GM18861 (cell line): ENCODE measurements at regions not wholly inside any gene's neighbourhood (a gene's known extent, or its start where the extent isn't known, plus 50 kb on each side); places are given as distances from the start of the nearest gene placed in this dataset.

ENCODE experiments used
- ATAC-seq: cut with Tn5 transposase; IDR thresholded peaks from one replicate; pipeline ENCODE4 v1.9.1; 2021; ENCODE audit not compliant: unreplicated experiment

DNA sequence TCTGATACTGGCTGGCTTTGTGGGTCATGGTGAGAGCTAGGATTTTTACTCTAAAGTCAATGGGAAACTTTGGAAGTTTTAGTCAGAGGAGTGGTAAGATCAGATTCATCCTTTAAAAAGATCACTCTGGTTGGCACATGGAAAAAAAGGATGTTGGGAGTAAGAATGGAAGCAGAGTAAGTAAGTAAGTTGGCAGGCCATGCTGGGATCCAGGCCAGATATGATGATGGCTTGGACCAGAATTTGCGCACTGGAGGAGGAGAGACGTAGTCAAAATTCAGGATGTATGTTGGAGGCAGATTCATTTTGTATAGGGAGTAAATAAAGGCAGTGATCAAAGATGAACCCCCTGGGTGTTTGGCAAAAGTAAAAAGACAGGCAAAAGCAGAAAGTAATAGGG lies 283.3 kb upstream of the THSD7B start:
- ATAC-seq, result no peak

GRCh38 chr2:136479696-136480095 lies 285.6 kb upstream of the THSD7B start:
- no peak for ATAC-seq

DNA sequence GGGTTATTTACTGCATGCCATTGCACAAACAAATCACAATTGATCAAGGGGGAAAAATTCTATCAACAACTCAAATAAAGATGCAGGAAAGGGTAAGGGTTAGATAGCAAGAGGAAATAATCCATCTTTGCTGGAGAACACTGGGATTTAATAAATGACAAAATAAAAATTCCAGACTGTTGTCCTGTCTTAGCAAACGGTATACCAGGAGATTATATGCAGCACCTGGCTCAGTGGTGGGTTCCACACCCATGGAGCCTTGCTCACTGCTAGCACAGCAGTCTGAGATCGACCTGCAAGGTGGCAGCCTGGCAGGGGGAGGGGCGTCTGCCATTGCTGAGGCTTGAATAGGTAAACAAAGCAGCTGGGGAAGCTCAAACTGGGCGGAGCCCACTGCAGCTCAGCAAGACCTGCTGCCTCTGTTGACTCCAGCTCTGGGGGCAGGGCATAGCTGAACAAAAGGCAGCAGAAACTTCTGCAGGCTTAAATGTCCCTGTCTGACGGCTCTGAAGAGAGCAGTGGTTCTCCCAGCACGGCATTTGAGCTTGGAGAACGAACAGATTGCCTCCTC lies 296.5 kb upstream of the THSD7B start:
- no peak for ATAC-seq

DNA sequence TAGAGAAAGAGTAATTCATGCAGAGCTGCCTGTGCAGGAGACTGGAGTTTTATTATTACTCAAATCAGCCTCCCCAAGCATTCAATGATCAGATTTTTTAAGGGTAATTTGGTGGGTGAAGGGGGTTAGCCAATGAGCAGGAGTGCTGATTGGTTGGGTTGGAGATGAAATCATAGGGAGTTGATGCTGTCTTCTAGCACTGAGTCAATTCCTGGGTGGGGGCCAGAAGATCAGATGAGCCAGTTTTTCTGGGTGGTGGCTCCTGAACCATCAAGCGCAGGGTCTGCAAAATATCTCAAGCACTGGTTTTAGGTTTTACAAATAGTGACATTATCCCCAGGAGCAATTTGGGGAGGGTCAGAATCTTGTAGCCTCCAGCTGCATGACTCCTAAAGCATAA lies 312.8 kb upstream of the THSD7B start:
- no peak for ATAC-seq

- no peak for ATAC-seq
These were observed 316.2 kb upstream of the THSD7B start for GRCh38 chr2:136448986-136449780.

DNA sequence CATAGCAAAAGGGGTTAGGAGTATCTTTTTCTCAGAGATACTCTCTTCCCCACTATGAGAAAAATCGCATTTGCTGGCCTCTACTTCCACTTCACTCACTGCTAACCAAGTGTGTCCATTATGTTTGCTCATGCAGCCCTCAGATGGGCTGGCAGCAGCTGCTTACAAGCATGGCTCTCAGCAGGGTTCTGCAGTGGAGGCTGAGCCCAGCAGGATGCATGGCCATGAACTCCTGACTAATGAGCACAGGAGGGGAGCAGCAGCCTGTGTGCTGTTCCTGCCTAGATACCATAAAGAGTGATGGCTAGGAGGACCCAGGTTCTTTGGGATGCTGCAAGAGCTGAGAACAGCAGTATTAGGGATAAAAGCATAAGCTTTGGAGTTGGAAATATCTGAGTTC lies 316.9 kb upstream of the THSD7B start:
- ATAC-seq, result no peak

DNA sequence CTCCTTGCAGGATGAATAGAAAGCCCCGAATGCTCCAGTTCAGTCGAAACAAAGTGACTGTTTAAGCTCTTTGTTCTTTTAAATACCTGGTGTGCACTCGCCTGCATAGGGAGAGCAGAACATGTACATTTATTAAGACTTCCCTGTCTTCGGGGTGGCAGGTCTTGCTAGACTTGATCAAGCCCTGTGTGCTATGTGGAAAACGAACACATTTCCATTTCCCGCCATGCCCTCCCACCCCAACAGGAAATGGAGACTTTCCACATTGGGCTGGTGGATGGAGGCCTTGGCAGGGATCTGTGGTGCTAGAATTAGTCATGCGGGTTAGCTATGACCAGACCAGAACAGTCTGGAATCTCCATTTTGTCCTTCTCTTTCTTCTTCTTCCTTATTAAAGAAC lies 321.0 kb upstream of the THSD7B start:
- ATAC-seq, result no peak

DNA sequence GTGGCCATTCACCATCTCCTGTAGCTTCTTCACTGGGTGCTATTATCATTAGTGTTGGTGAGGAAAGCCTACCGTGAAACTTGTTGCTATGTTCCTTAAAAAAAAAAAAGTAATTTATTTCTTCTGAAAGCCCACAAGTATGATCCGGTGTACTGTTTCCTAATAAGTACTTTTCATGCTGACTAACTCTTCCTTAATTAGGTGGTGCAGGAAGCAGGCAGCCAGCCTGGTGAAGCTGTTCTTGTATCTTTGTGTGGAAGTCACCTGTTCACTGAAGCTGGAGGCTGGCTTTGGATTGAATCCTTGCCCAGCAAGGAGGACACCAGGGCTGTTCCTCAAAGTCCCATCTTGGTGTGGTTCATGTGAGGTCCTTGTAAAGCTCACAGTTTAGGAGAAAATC lies 321.7 kb upstream of the THSD7B start:
- ATAC-seq, result no peak

- ATAC-seq, result no peak
These were observed 323.2 kb upstream of the THSD7B start for GRCh38 chr2:136441979-136442714.

- no peak for ATAC-seq
These were observed 321.2 kb upstream of the CXCR4 start for GRCh38 chr2:136439064-136439676.

- no peak for ATAC-seq
These were observed 319.5 kb upstream of the CXCR4 start for GRCh38 chr2:136437461-136437860.

DNA sequence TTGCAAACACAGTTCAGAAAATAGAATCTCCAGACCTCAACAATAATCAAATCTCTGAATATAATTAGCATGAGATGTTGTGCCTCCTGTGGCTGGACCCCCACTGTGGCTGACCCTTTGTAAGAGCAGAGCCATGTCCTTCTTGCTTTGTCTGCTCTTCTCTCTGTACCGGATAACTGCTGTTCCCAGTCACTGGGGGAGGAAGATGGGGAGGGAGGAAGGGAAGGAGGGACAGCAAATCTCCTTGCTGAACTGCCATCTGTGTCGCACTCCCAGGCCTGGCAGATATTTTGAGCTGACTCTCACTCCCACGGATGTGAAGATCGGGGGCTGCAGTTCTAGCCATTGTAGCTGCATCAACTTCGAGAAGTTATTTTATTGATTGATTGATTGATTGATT lies 319.0 kb upstream of the CXCR4 start:
- no peak for ATAC-seq

GRCh38 chr2:136434251-136434715 lies 316.3 kb upstream of the CXCR4 start:
- ATAC-seq, result no peak

- ATAC-seq, result no peak
These were observed 315.3 kb upstream of the CXCR4 start for GRCh38 chr2:136433261-136433660.

GRCh38 chr2:136424112-136424511 lies 306.2 kb upstream of the CXCR4 start:
- no peak for ATAC-seq

DNA sequence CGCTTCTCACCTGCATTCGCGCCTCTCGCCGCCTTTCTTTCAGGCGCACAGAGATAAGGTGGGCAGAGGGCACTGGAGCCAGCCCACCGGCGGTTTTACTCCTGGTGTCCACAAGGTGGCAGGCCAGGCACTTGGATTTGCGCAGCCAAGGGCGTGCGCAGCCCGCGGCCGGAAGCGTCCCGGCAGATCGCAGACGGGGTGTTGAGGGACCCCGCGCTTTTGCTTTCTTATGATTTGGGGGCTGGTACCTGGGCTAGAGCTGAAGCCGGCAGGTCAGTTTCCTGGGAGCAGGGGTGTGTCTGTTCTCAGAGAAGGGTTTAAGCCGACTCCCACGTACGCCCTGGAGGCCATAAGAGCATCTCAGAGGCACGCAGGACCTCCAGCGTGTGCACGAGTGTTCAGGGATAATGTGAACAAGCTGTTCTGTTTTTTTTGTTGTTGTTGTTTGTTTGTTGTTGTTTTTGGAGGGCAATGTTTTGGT lies 305.6 kb upstream of the CXCR4 start:
- peak; percentile 96 for ATAC-seq

DNA sequence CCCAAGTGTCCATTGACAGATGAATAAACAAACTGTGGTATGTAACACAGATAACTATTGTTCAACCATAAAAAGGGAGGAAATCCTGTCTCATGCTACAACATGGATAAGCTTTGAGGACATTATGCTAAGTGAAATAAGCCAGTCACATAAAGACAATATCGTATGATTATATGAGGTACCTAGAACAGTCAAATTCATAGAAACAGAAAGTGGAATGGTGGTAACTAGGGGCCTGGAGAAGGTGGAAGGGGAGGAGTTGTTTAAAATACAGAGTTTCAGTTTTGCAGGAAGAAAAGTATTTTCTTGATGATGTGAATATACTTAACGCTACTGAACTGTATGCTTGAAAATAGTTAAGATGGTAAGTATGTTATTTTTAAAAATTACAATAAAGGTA lies 304.6 kb upstream of the CXCR4 start:
- no peak for ATAC-seq

DNA sequence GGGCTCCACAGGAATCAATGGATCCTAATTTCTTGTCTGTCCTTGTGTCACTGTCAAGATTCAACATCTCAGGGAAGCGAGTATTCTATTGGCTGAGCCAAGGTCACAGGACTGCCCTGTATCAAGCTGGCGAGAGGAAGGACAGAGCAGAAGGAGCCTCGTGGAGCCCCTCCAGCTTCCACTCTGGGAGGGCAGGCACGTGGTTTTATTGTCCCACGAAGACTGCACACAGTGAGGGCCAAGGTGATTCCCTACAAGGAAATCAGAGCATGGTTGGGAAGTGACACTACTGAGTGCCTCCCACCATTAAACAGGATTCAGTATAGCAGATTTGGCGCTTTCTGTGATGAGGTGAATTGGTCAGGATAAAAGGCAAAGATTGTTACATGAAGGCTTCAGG lies 302.4 kb upstream of the CXCR4 start:
- ATAC-seq, result no peak

GRCh38 chr2:136411946-136412345 lies 294.0 kb upstream of the CXCR4 start:
- no peak for ATAC-seq

GRCh38 chr2:136410673-136411072 lies 292.7 kb upstream of the CXCR4 start:
- ATAC-seq, result no peak

- no peak for ATAC-seq
These were observed 290.8 kb upstream of the CXCR4 start for GRCh38 chr2:136408795-136409194.

- ATAC-seq, result no peak
These were observed 290.0 kb upstream of the CXCR4 start for GRCh38 chr2:136407952-136408318.
